ENCODE measurements at regions not wholly inside any gene's neighbourhood (a gene's known extent, or its start where the extent isn't known, plus 50 kb on each side); places are given as distances from the start of the nearest gene placed in this dataset.

DNA sequence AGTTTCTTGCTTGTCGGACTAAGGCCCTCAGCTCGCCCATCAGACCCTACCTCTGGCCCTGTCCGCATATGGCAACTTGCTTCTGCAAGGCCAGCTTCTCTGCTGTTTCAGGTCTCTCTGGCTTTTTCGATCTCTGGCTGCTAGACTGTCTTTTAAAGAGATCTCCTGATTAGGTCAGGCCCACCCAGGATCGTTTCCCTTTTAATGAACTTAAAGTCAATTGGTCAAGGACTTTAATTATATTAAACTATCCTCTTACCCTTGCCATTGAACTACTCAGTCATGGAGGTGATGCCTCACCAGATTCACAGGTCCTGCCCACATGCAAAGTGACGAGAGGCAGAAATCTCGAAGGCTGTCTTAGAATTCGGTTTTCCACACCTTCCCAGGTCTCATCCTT is 670.9 kb downstream of the GATA3 start:
- DNase-seq (ENCODE audit: insufficient read length, low spot score): no peak

GRCh38 chr10:8726084-8726778 is 671.7 kb downstream of the GATA3 start:
- FAIRE-seq: no peak
- DNase-seq (ENCODE audit: insufficient read length, low spot score): peak; percentile 22

More for the DNA sequence above, 670.9 kb downstream of the GATA3 start:
- no peak for FAIRE-seq

DNA sequence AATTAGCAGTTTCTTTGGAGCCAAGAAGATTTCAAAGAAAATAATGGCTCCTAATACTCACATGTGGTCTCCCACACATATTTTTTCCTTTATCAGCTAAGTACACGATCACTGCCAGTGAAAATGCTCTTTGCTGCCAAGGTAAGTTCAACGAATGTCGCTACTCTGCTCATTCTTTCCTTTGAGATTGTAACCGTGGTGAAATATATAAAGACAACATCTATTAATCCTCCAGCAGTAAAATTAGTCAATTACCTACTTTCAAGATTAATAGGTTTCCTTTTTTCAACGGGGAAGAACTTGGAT is 672.2 kb downstream of the GATA3 start:
- FAIRE-seq (no peak), DNase-seq (ENCODE audit: insufficient read length, low spot score) (no peak)

DNA sequence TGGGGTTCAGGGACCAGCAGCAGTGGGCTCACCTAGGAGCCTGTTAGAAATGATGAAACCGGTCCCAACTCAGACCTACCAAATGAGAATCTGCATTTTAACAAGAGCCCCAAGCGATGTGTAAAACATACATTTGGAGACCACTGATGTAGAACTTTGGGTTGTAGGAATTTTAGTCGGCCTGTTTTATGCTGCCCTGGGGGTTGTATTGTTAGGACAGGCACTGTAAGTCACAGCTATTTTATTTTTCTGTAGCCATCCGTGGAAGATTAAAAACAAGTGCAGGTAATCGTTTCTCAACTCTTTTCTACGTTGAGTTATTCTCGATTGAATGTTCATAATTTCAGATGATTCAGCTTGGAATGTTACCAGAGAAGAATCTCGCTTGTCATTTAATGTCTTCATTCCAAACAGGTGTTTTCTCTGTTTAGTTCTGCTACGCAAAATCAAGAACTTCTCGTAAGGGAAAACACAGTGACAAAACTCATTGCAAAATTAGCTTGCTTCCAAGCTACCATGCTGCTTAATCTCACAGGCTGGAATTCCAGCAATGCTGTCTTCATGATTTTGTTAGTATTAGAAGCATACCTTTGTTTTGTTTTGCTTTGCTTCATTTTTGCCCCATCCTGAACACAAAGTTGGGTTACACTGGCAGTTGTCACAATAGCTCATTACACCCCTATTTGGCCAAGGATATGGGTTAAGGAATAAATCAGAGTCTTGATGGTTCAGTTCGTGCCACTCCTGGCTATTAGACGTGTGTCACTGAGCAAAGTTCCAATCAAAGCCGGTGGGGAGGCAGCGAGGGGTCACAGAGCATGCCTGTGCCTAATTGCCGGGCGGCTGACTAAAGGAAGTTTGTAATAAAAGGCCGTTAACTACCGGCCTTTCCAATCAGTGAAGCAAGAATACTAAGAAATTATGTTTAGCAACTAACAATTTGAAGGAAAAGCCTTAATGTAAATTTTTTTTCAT is 676.9 kb downstream of the GATA3 start:
- FAIRE-seq (no peak), DNase-seq (ENCODE audit: insufficient read length, low spot score) (no peak)

- DNase-seq (ENCODE audit: insufficient read length, low spot score) (no peak), FAIRE-seq (no peak)
These were observed 684.5 kb downstream of the GATA3 start for GRCh38 chr10:8738987-8739386.

GRCh38 chr10:8752146-8752843 is 697.8 kb downstream of the GATA3 start:
- FAIRE-seq (peak; percentile 16), DNase-seq (ENCODE audit: insufficient read length, low spot score) (no peak)

DNA sequence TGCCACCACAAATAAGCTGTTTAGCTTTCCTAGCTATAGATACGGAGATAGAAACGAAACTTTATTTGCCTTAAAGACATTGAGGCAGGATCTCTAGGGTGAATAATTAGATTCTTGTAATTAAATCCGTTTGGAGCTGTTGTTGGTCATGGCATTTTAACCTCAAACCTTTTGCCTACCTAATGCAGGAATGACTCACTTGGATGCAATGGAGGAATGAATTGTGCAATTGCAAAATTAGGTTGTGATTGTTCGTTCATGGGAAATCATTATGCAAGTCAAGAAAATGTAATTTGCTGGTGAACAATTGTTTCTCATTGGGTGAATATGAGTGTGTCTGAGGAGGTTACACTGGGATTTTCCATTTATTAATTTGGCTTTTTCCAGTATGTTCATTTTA is 703.5 kb downstream of the GATA3 start:
- FAIRE-seq: no peak
- no peak for DNase-seq (ENCODE audit: insufficient read length, low spot score)

DNA sequence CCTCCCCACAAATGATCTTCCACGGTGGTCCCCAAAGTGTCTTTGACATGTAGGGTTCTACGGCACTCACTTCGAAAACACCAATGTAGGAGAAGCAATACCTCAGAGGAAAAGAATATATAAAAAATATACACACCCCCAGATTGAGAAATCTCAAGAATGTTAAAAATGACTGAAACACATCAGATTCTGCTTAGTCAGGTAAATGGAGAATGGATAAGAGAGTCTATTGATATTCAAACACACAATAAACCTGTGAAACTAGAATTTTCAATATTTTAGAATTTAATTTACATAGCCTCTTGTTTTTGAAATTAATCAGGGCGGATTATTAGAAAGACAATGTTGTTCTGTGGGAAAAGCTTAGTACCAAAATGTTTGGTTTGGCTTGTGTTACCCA is 712.4 kb downstream of the GATA3 start:
- DNase-seq (ENCODE audit: insufficient read length, low spot score) (no peak), FAIRE-seq (no peak)

DNA sequence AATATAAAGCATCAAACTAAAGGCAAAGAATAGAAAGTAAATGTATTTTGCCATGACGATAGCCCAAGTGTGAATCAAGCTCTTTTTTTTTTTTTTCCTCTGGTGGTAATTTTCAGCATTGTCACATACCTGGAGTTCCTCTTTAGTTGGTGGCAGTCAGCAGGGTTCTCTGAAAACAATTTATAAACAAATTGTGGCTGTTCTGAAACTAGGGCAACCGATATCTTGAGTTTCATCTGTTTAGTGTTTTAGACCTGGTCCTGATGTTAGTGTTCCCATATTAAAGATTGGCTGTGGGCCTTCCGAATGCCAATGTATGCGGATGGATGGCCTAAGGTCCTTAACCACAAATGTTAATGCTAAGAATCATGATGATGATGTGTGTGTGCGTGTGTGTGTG is 713.1 kb downstream of the GATA3 start:
- DNase-seq (ENCODE audit: insufficient read length, low spot score) (no peak), FAIRE-seq (no peak)

GRCh38 chr10:8768341-8768740 is 713.9 kb downstream of the GATA3 start:
- no peak for FAIRE-seq
- no peak for DNase-seq (ENCODE audit: insufficient read length, low spot score)

DNA sequence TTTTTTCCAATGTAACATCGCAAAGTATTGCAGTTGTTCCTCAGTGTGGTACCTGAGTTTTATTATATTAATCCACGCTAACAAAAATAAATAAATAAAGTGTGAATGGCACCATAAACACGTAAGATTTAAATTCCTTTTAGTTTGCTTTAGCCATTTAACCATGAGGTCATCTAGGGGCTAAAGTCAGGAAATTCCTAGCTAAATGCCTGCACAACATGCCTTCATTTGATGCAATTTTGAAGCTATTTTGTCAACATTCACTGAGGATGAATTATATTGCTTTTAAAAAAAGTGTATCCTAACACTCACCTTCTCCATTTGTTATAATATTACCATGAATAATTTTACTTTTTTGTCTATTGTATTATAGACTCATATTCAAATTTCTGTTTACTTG is 714.4 kb downstream of the GATA3 start:
- FAIRE-seq (no peak), DNase-seq (ENCODE audit: insufficient read length, low spot score) (peak; percentile 5)

DNA sequence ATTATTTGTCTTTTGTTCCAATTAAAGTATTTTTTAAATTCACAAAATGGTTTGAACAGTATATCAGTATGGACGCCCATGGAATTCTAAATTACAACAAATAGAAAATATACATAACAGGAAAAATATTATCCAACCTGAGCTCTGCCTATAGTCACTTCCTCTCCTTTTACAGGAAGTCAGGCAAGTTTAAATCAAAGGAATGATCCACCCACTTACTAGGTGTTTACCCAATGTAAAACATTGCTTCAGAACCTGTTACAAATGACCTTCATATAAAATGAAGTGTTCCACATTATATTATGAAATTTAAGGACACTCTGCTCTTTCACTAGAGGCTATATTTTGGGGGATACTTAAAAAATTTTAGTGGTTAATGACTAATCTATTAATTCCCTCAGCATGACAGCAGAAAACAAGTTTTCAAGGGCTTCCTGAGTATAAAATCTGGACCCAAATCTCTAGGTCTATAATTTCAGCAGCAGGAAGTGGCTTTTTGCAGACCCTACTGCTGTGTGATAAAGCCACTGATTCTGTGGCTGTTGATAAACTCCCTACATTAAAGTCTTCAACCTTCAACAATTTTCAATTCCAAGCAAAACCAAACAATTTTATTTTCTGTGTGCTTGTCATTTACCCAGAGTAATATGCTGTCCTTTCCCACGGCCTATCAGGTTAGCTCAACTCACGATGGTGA is 722.6 kb downstream of the GATA3 start:
- FAIRE-seq (no peak), DNase-seq (ENCODE audit: insufficient read length, low spot score) (no peak)

DNA sequence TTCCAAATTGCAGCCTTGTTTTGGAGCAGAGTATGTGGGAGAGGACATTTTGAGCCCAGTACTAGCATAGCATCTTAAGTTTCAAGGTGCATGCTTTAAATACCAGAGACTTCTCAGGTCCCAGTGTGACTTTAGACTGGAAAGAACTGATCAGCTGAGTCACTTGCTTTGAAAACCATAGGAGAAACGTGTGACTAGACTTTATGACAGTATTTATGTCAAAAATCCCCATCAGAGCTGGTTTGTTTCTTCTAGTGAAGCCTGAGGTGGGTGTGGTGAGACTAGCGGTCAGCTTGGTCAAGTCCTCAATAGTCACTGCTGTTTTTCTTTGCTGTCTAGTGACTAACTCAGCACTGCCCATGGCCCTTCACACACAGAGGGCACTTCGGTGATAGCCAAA is 724.2 kb downstream of the GATA3 start:
- FAIRE-seq: no peak
- no peak for DNase-seq (ENCODE audit: insufficient read length, low spot score)

- no peak for FAIRE-seq
These were observed 733.2 kb downstream of the GATA3 start for GRCh38 chr10:8787649-8788048.

DNA sequence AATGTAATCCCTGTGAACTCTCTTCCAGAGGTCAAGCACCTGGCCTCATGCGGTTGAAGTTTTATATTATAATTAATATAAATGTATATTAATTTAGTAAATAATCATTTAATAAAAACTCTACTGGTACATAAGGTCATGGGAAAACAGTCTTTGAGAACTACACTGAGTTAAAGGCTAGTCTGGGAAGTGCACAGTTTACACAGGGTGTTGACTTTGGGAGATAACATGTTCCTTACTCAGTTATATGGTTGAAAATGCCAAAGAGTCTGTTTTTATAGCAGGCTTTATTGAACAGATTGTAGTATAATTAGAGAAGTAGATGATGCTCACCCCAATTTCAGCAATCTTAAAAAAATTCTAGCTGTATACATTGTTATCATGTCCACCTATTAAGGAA is 735.9 kb downstream of the GATA3 start:
- FAIRE-seq (no peak), DNase-seq (ENCODE audit: insufficient read length, low spot score) (no peak)

More at GRCh38 chr10:8787649-8788048, 733.2 kb downstream of the GATA3 start:
- no peak for DNase-seq (ENCODE audit: insufficient read length, low spot score)

DNA sequence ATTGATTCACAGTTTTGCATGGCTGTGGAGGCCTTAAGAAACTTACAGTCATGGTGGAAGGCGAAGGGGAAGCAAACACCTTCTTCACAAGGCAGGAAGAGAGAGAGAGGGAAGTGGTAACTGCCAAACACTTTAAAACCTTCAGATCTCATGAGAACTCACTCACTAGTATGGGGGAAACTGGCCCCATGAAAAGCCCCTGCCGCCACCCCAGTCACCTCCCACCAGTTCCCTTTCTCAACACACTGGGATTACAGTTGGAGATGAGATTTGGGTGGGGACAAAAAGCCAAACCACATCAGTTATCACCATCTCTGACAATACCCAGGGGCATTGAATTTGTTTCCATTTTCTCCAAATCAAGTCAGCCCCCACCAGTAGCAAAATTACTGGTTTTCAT is 740.4 kb downstream of the GATA3 start:
- DNase-seq (ENCODE audit: insufficient read length, low spot score) (no peak), FAIRE-seq (no peak)

DNA sequence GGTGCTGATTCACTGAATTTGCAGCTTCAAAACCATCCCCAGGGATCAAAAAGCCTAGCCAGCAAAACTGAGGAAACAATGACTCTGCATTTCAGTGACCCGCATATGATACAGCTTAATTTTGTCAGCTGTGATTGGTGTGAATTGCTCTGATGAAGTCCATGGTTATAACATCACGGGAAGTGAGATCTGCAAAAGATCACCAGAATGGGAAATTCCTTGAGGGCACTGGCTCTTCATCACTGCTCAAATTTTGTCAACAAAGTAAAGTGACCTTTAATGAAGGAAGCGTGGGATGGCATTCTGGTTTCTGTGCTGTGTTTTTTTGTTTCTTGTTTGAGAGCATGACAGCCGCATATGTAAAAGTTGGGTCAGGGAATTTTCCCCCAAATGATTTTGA is 745.9 kb downstream of the GATA3 start:
- no peak for DNase-seq (ENCODE audit: insufficient read length, low spot score)
- FAIRE-seq: no peak

DNA sequence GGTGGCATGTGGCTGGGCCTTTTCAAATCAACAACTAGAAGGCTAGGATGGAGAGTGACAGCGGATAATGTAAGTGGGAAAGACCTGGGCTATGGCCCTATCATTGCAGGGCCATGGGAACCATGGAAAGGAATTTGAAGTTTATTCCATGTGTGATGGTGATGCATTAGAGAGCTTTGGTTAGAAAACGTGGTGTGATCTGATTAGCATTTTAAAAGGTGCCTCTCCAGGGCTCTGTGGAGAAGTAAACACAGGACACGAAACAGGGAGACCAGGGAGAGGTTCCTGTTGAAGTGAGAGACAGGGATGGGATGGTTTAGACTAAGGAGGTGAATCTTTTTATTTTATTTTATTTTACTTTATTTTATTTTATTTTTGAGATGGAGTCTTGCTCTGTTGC is 749.5 kb downstream of the GATA3 start:
- no peak for FAIRE-seq
- DNase-seq (ENCODE audit: insufficient read length, low spot score): no peak

DNA sequence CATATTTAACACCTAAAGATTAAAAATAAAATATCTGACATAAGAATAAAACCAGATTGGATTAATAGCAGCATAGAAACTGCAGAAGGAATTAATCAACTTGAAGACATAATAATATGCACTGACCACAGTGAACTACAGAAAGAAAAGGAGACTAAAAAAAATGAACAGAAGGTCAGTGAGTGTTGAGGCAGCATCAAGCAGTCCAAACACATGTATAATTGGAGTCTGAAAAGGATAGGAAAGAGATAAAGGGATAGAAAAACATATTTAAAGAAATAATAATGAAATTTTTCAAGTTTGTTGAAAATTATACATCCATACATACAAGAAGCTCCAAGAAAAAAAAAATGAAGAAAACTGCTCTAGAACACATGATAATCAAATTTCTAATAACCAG is 756.2 kb downstream of the GATA3 start:
- no peak for FAIRE-seq
- no peak for DNase-seq (ENCODE audit: insufficient read length, low spot score)

- DNase-seq (ENCODE audit: insufficient read length, low spot score): no peak
- no peak for FAIRE-seq
These were observed 756.7 kb downstream of the GATA3 start for GRCh38 chr10:8811201-8811600.

DNA sequence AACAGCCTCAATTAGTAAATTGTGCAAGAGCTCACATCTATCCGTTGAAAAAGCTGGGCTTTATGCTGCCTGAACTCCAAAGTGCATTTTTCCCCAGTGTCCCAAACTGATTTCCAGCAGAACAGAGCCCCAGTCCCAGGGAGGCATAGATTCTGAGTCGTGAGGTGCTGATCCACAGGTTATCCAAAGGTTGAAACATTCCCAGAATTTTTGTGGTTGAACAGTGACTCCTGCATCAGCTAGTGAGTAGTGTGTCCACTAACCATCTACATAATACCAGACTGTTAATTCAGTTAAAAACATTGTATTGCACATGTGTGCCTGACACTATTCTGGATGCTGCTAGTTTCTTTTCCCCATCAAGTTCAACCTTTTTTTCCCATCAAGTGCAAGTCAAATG is 761.5 kb downstream of the GATA3 start:
- no peak for FAIRE-seq
- no peak for DNase-seq (ENCODE audit: insufficient read length, low spot score)

Measured in HTR-8/SVneo (cell line).